Prostate gland (tissue), 2 donors: ENCODE measurements at regions not wholly inside any gene's neighbourhood (a gene's known extent, or its start where the extent isn't known, plus 50 kb on each side); places are given as distances from the start of the nearest gene placed in this dataset.

Experiments used
- DNase-seq: peaks from one replicate; pipeline ENCODE4 v3.0.0-alpha.2; 2019; ENCODE audit warnings: low spot score
- H3K27ac ChIP-seq, 2 donors: fragments of 200-600 bp; sonication (generic); 2 replicates each; pipeline ENCODE4 v1.5.1; 2017 to 2019
- H3K27me3 ChIP-seq: fragments of 200-600 bp; sonication (generic); replicated peaks from 2 replicates; pipeline ENCODE4 v1.5.1; 2019; ENCODE audit not compliant: insufficient read depth
- H3K36me3 ChIP-seq, 2 donors: fragments of 200-600 bp; sonication (generic); 1 replicate in 1 of 2; 2 replicates in 1 of 2; pipeline versions ENCODE4 v1.5.1 to v1.8.1; 2017 to 2019
- H3K4me1 ChIP-seq: fragments of 200-600 bp; sonication (generic); replicated peaks from 2 replicates; pipeline ENCODE4 v1.5.1; 2019
- H3K4me3 ChIP-seq, 2 donors: fragments of 200-600 bp; sonication (generic); 2 replicates each; pipeline ENCODE4 v1.5.1; 2017 to 2019
- H3K9me3 ChIP-seq: fragments of 200-600 bp; sonication (generic); 2 replicates; pipeline ENCODE4 v1.5.1; 2017
- CTCF ChIP-seq, 4 experiments: fragments of 200-600 bp in 2 of 4; fragments of 450-650 bp in 2 of 4; sonication (generic) in 2 of 4; IDR thresholded peaks; 1 replicate in 3 of 4; 2 replicates in 1 of 4; pipeline ENCODE4 v1.5.1; 2016 to 2019; ENCODE audit warnings: antibody characterized with exemption in 4 of 4, mild to moderate bottlenecking in 2 of 4, moderate library complexity in 2 of 4
- POLR2A ChIP-seq: fragments of 450-650 bp; IDR thresholded peaks from one replicate; pipeline ENCODE4 v1.6.1; 2016; ENCODE audit warnings: antibody characterized with exemption, mild to moderate bottlenecking
- POLR2AphosphoS5 ChIP-seq: sonication (generic); formaldehyde crosslinking; IDR thresholded peaks from one replicate; pipeline ENCODE4 v1.6.1; 2017; ENCODE audit warnings: antibody characterized with exemption
- WGBS: methylation state at CpG from one replicate; pipeline ENCODE4 v1.1.5; 2018; 5-methylcytosine and 5-hydroxymethylcytosine counted together
- intact Hi-C: fragments of 100-400 bp; cut with DNase I; formaldehyde crosslinking; loops from one replicate; pipeline ENCODE4 v1.14.2; 2022

GRCh38 chr9:38337706-38338264 is 54.7 kb upstream of the ALDH1B1 start:
- H3K36me3 ChIP-seq: no peaks in the 10 kb centered on the region
- H3K27me3 ChIP-seq: no peaks in the 10 kb centered on the region
- TF ChIP-seq CTCF (IDR thresholded peaks at IDR 0.05) (no peak), POLR2A (no peak), POLR2AphosphoS5 (no peak)
- no peak overlapping the region for H3K27ac ChIP-seq
- no peak for DNase-seq
- 82% methylated on average over 9 of the region's 9 CpGs for WGBS
- H3K9me3 ChIP-seq: no peaks in the 10 kb centered on the region
- H3K4me3 ChIP-seq: no peak overlapping the region
- intact Hi-C loops: loop anchor here (10.0 kb wide), 1 partner anchor 193 kb away; no protein-coding TSS in a partner anchor
- no peaks in the 10 kb centered on the region for H3K4me1 ChIP-seq

- TF ChIP-seq CTCF (IDR thresholded peaks at IDR 0.05) (no peak), POLR2A (no peak), POLR2AphosphoS5 (no peak)
- no peaks in the 10 kb centered on the region for H3K9me3 ChIP-seq
- WGBS: 48% methylated on average over 7 of the region's 7 CpGs
- H3K27me3 ChIP-seq: no peaks in the 10 kb centered on the region
- intact Hi-C loops: loop anchor here (10.0 kb wide), 1 partner anchor 192 kb away; no protein-coding TSS in a partner anchor
- no peak overlapping the region for H3K4me3 ChIP-seq
- H3K4me1 ChIP-seq: no peaks in the 10 kb centered on the region
- DNase-seq: no peak
- no peak overlapping the region for H3K27ac ChIP-seq
- H3K36me3 ChIP-seq: no peaks in the 10 kb centered on the region
Observed at GRCh38 chr9:38337181-38337580, 55.3 kb upstream of the ALDH1B1 start.

- Histone ChIP-seq H3K27me3 (no peaks in the 10 kb centered on the region), H3K4me3 (no peak overlapping the region), H3K9me3 (no peaks in the 10 kb centered on the region), H3K36me3 (no peaks in the 10 kb centered on the region), H3K4me1 (no peaks in the 10 kb centered on the region), H3K27ac (no peak overlapping the region)
- DNase-seq: no peak
- intact Hi-C loops: loop anchor here (10.0 kb wide), 1 partner anchor 192 kb away; no protein-coding TSS in a partner anchor
- 69% methylated on average over 8 of the region's 8 CpGs for WGBS
- no peak for TF ChIP-seq POLR2AphosphoS5
- no peak for TF ChIP-seq POLR2A
- no peak for TF ChIP-seq CTCF (IDR thresholded peaks at IDR 0.05)
Observed at GRCh38 chr9:38336341-38336740, 56.2 kb upstream of the ALDH1B1 start.

- Histone ChIP-seq H3K36me3 (no peaks in the 10 kb centered on the region), H3K4me1 (no peaks in the 10 kb centered on the region), H3K27me3 (no peaks in the 10 kb centered on the region), H3K4me3 (no peak overlapping the region), H3K27ac (no peak overlapping the region), H3K9me3 (no peaks in the 10 kb centered on the region)
- DNase-seq: no peak
- TF ChIP-seq CTCF (IDR thresholded peaks at IDR 0.05) (no peak), POLR2AphosphoS5 (no peak), POLR2A (no peak)
- WGBS: 36% methylated on average over 1 of the region's 1 CpG
- intact Hi-C loops: loop anchor here (10.0 kb wide), 1 partner anchor 191 kb away; no protein-coding TSS in a partner anchor
Observed at GRCh38 chr9:38335686-38336085, 56.8 kb upstream of the ALDH1B1 start.

GRCh38 chr9:38334234-38334633 is 58.3 kb upstream of the ALDH1B1 start:
- Histone ChIP-seq H3K9me3 (no peaks in the 10 kb centered on the region), H3K27me3 (no peaks in the 10 kb centered on the region), H3K36me3 (no peaks in the 10 kb centered on the region), H3K4me3 (no peak overlapping the region), H3K27ac (no peak overlapping the region), H3K4me1 (no peaks in the 10 kb centered on the region)
- intact Hi-C loops: loop anchor here (10.0 kb wide), 1 partner anchor 189 kb away; no protein-coding TSS in a partner anchor
- TF ChIP-seq POLR2AphosphoS5 (no peak), CTCF (IDR thresholded peaks at IDR 0.05) (no peak), POLR2A (no peak)
- 83% methylated on average over 3 of the region's 3 CpGs for whole genome bisulfite sequencing
- no peak for DNase-seq
